OCI-LY3 (cell line): ENCODE measurements at regions not wholly inside any gene's neighbourhood (a gene's known extent, or its start where the extent isn't known, plus 50 kb on each side); places are given as distances from the start of the nearest gene placed in this dataset.

Experiments
- H2AFZ ChIP-seq: fragments of 200-600, 300-600 bp; shearing (Covaris generic); 2 replicates; pipeline ENCODE4 v1.6.0; 2014; ENCODE audit warnings: antibody characterized with exemption, low read depth, low read length
- H3K27ac ChIP-seq: fragments of 200-600, 300-600 bp; sonication (generic); 2 replicates; pipeline ENCODE4 v1.5.1; 2014; ENCODE audit warnings: mild to moderate bottlenecking, low read length, moderate library complexity, mixed read lengths
- H3K27me3 ChIP-seq: fragments of 200-600, 300-600 bp; sonication (generic); 2 replicates; pipeline ENCODE4 v1.6.1; 2014; ENCODE audit warnings: low read depth, low read length, mixed read lengths
- H3K36me3 ChIP-seq: fragments of 200-600, 300-600 bp; sonication (generic); replicated peaks from 2 replicates; pipeline ENCODE3; 2014; ENCODE audit warnings: low read depth, low read length, mixed read lengths
- H3K4me1 ChIP-seq: fragments of 300-600, 200-600 bp; sonication (generic); 2 replicates; pipeline ENCODE4 v1.6.1; 2014; ENCODE audit warnings: low read length, mixed read lengths
- H3K4me2 ChIP-seq: fragments of 200-600, 300-600 bp; sonication (generic); 2 replicates; pipeline ENCODE4 v1.6.1; 2014; ENCODE audit warnings: low read length, mixed read lengths
- H3K4me3 ChIP-seq: fragments of 300-600, 200-600 bp; sonication (generic); 2 replicates; pipeline ENCODE4 v1.5.1; 2014; ENCODE audit warnings: antibody characterized with exemption, mild to moderate bottlenecking, low read length, moderate library complexity
- H3K79me2 ChIP-seq: fragments of 300-600, 200-600 bp; shearing (Covaris generic); 2 replicates; pipeline ENCODE4 v1.6.1; 2014; ENCODE audit warnings: mild to moderate bottlenecking, low read length, mixed read lengths
- H3K9ac ChIP-seq: fragments of 300-600, 200-600 bp; shearing (Covaris generic); 2 replicates; pipeline ENCODE4 v1.6.0; 2014; ENCODE audit warnings: mild to moderate bottlenecking, low read length, moderate library complexity
- H3K9me3 ChIP-seq: fragments of 200-600, 300-600 bp; shearing (Covaris generic); 2 replicates; pipeline ENCODE4 v1.6.1; 2014; ENCODE audit warnings: low read length, mixed read lengths; ENCODE audit not compliant: insufficient read depth
- H4K20me1 ChIP-seq: fragments of 200-600, 300-600 bp; sonication (generic); 2 replicates; pipeline ENCODE4 v1.6.1; 2016; ENCODE audit warnings: low read length, mixed read lengths; ENCODE audit not compliant: insufficient read depth
- EZH2phosphoT487 ChIP-seq: fragments of 200-600 bp; shearing (Covaris generic); IDR thresholded peaks from 2 replicates; pipeline ENCODE4 v1.6.1; 2018; ENCODE audit warnings: antibody characterized with exemption, mixed run types, low read depth
- TF ChIP-seq, protein P1 (sequence below): fragments of 200-600, 300-600 bp; sonication (generic); IDR thresholded peaks from 2 replicates; pipeline ENCODE4 v1.5.1; 2014; ENCODE audit warnings: antibody characterized with exemption, low read length, low read depth

DNA sequence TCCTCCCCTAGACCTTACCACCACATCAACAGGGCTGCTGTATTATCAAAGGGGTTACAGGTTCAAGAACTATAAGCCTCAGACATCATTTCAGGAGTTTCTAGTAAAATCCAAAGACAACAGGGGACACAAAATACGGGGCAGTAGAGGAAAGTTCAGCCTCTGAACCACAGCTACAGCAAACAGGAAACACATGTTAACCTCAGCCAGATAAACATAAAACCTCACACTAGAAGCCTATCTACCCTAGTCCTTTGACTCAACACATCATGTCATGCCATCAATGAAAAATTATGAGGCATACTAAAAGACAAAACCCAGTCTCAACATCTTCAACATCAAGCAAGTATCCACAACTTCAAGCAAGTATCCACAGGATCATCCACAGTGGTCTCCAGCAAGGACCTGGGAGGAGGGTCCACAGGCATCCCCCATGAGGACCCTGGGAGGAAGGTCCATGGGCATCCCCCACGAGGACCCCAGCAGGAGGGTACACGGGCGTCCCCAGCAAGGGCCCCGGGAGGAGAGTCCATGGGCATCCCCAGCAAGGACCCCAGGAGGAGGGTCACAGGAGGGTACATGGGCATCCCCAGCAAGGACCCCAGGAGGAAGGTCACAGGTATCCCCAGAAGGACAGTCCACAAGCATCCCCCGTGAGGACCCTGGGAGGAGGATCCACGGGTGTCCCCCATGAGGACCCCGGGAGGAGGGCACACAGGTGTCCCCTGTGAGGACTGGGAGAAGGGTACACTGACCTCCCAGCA, 440.0 kb downstream of the MATN1 start:
- TF ChIP-seq, protein P1, sequence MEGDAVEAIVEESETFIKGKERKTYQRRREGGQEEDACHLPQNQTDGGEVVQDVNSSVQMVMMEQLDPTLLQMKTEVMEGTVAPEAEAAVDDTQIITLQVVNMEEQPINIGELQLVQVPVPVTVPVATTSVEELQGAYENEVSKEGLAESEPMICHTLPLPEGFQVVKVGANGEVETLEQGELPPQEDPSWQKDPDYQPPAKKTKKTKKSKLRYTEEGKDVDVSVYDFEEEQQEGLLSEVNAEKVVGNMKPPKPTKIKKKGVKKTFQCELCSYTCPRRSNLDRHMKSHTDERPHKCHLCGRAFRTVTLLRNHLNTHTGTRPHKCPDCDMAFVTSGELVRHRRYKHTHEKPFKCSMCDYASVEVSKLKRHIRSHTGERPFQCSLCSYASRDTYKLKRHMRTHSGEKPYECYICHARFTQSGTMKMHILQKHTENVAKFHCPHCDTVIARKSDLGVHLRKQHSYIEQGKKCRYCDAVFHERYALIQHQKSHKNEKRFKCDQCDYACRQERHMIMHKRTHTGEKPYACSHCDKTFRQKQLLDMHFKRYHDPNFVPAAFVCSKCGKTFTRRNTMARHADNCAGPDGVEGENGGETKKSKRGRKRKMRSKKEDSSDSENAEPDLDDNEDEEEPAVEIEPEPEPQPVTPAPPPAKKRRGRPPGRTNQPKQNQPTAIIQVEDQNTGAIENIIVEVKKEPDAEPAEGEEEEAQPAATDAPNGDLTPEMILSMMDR = no peak
- TF ChIP-seq EZH2phosphoT487 = no peak
- Histone ChIP-seq H2AFZ (no peak overlapping the region), H3K36me3 (no peaks in the 10 kb centered on the region), H3K27ac (no peak overlapping the region), H4K20me1 (no peaks in the 10 kb centered on the region), H3K4me1 (no peaks in the 10 kb centered on the region), H3K79me2 (no peaks in the 10 kb centered on the region), H3K9me3 (no peaks in the 10 kb centered on the region), H3K4me3 (no peak overlapping the region), H3K27me3 (peaks cover 11% of the 10 kb centered on the region), H3K9ac (no peak overlapping the region), H3K4me2 (no peak overlapping the region)

DNA sequence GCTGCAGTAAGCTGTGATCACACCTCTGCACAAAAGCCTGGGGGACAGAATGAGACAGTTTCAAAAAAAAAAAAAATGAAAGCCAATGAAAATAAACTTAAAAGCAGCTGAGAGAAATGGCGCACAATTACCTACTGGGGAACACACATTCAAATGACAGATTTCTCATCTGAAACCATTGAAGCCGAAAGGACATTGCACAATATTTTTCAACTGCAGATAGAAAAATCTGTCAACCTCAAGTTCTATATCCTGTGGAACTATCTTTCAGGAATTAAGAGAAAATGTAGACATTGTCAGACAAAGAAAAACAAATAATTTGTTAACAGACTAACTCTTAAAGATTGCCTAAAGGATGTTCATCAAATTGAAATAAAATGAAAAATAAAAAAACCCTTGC, 442.8 kb downstream of the MATN1 start:
- no peak overlapping the region for H3K27ac ChIP-seq
- H3K9me3 ChIP-seq = no peaks in the 10 kb centered on the region
- H3K27me3 ChIP-seq = peaks cover 11% of the 10 kb centered on the region
- TF ChIP-seq, protein P1 = no peak
- no peaks in the 10 kb centered on the region for H3K36me3 ChIP-seq
- H3K4me2 ChIP-seq = no peak overlapping the region
- no peaks in the 10 kb centered on the region for H3K4me1 ChIP-seq
- no peak overlapping the region for H3K4me3 ChIP-seq
- no peak overlapping the region for H2AFZ ChIP-seq
- no peaks in the 10 kb centered on the region for H3K79me2 ChIP-seq
- no peak overlapping the region for H3K9ac ChIP-seq
- no peaks in the 10 kb centered on the region for H4K20me1 ChIP-seq

DNA sequence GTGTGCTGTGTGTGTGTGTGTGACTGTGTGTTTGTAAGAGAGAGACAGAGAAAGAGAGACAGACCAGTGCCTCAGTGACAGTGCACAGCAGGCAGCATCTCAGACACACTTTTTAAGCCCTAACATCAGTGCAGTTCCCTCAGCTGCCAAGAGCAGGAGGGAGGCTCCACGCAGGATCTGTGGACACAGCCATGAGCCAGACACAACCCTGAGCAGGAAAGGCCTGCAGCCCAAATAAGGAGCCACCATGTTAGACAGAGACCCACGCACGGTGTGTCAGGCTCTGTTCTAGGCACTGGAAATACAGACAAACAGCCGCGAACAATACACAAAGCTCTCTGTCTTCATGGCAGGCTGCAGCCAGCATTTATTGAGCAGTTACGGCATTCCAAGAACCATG, 445.5 kb downstream of the MATN1 start:
- Histone ChIP-seq H3K9ac (no peak overlapping the region), H3K27ac (no peak overlapping the region), H3K36me3 (no peaks in the 10 kb centered on the region), H3K9me3 (no peaks in the 10 kb centered on the region), H3K4me1 (no peaks in the 10 kb centered on the region), H3K4me2 (no peak overlapping the region), H4K20me1 (no peaks in the 10 kb centered on the region), H3K79me2 (no peaks in the 10 kb centered on the region), H3K4me3 (no peak overlapping the region), H2AFZ (no peak overlapping the region), H3K27me3 (peaks cover 11% of the 10 kb centered on the region)
- no peak for TF ChIP-seq EZH2phosphoT487
- TF ChIP-seq, protein P1 = no peak

DNA sequence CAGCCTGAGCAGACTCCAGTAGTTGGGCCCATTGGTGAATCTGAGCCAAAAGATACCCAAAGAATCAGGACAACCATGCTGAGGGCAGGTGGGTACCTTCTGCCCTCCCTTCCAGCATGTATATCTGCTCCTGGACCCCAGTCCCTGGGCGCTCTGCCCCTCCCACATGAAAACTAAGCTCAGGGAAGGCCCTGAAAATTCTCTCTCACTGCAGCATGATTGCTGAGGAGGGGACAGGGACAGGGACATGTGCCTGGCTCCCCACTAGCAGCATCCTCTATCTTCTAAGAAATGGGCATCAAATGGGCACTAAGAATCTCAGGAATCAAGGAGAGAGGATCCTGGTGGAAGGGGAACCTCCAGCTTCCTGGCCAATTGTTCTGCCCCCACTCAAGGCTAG, 446.0 kb downstream of the MATN1 start:
- H3K4me2 ChIP-seq = no peak overlapping the region
- H4K20me1 ChIP-seq = no peaks in the 10 kb centered on the region
- H3K27ac ChIP-seq = no peak overlapping the region
- H3K79me2 ChIP-seq = no peaks in the 10 kb centered on the region
- no peak overlapping the region for H3K4me3 ChIP-seq
- TF ChIP-seq, protein P1 = no peak
- TF ChIP-seq EZH2phosphoT487 = no peak
- H3K9ac ChIP-seq = no peak overlapping the region
- no peaks in the 10 kb centered on the region for H3K4me1 ChIP-seq
- H2AFZ ChIP-seq = no peak overlapping the region
- H3K36me3 ChIP-seq = no peaks in the 10 kb centered on the region
- peaks cover 11% of the 10 kb centered on the region for H3K27me3 ChIP-seq
- no peaks in the 10 kb centered on the region for H3K9me3 ChIP-seq
